ENCODE measurements at regions not wholly inside any gene's neighbourhood (a gene's known extent, or its start where the extent isn't known, plus 50 kb on each side); places are given as distances from the start of the nearest gene placed in this dataset.

- no peaks in the 10 kb centered on the region for H3K9me3 ChIP-seq
- H3K27ac ChIP-seq, result no peak overlapping the region
- intact Hi-C loops (cut with DNase I; ENCODE audit: low total_unique reads) (no loop called here), in situ Hi-C loops (cut with MboI; ENCODE audit: low sequenced_read_pairs in 4 of 4) (no loop called here)
- no peaks in the 10 kb centered on the region for H3K36me3 ChIP-seq
- H3K4me3 ChIP-seq, result no peak overlapping the region
- H3K4me1 ChIP-seq, result no peaks in the 10 kb centered on the region
- no peaks in the 10 kb centered on the region for H3K27me3 ChIP-seq
- DNase-seq (no peak), ATAC-seq (no peak)
- TF ChIP-seq CTCF (IDR thresholded peaks at IDR 0.05 in 4 of 5, conservative IDR thresholded peaks at IDR 0.05 in 1 of 5) (no peak), POLR2A (IDR thresholded peaks at IDR 0.05) (no peak)
Observed at GRCh38 chr3:66719796-66720356, 219.1 kb upstream of the LRIG1 start.

GRCh38 chr3:66720508-66720907, 219.7 kb upstream of the LRIG1 start:
- intact Hi-C loops (cut with DNase I; ENCODE audit: low total_unique reads) (no loop called here), in situ Hi-C loops (cut with MboI; ENCODE audit: low sequenced_read_pairs in 4 of 4) (no loop called here)
- ATAC-seq, result no peak
- no peak overlapping the region for H3K27ac ChIP-seq
- no peaks in the 10 kb centered on the region for H3K4me1 ChIP-seq
- TF ChIP-seq CTCF (IDR thresholded peaks at IDR 0.05 in 4 of 5, conservative IDR thresholded peaks at IDR 0.05 in 1 of 5), result no peak
- no peak for TF ChIP-seq POLR2A (IDR thresholded peaks at IDR 0.05)
- no peaks in the 10 kb centered on the region for H3K27me3 ChIP-seq
- no peaks in the 10 kb centered on the region for H3K36me3 ChIP-seq
- no peaks in the 10 kb centered on the region for H3K9me3 ChIP-seq
- DNase-seq, result no peak
- no peak overlapping the region for H3K4me3 ChIP-seq

GRCh38 chr3:66722675-66723074, 221.9 kb upstream of the LRIG1 start:
- no peak overlapping the region for H3K27ac ChIP-seq
- H3K27me3 ChIP-seq, result no peaks in the 10 kb centered on the region
- no peak for TF ChIP-seq POLR2A (IDR thresholded peaks at IDR 0.05)
- TF ChIP-seq CTCF (IDR thresholded peaks at IDR 0.05 in 4 of 5, conservative IDR thresholded peaks at IDR 0.05 in 1 of 5), result no peak
- no peak for ATAC-seq
- in situ Hi-C loops (cut with MboI; ENCODE audit: low sequenced_read_pairs in 4 of 4) (no loop called here), intact Hi-C loops (cut with DNase I; ENCODE audit: low total_unique reads) (no loop called here)
- H3K4me1 ChIP-seq, result no peaks in the 10 kb centered on the region
- H3K9me3 ChIP-seq, result no peaks in the 10 kb centered on the region
- DNase-seq, result no peak
- H3K4me3 ChIP-seq, result no peak overlapping the region
- H3K36me3 ChIP-seq, result no peaks in the 10 kb centered on the region

GRCh38 chr3:66723231-66723630, 222.4 kb upstream of the LRIG1 start:
- intact Hi-C loops (cut with DNase I; ENCODE audit: low total_unique reads) (no loop called here), in situ Hi-C loops (cut with MboI; ENCODE audit: low sequenced_read_pairs in 4 of 4) (no loop called here)
- H3K4me1 ChIP-seq, result no peaks in the 10 kb centered on the region
- TF ChIP-seq CTCF (IDR thresholded peaks at IDR 0.05 in 4 of 5, conservative IDR thresholded peaks at IDR 0.05 in 1 of 5), result no peak
- TF ChIP-seq POLR2A (IDR thresholded peaks at IDR 0.05), result no peak
- no peaks in the 10 kb centered on the region for H3K36me3 ChIP-seq
- no peak overlapping the region for H3K27ac ChIP-seq
- ATAC-seq (no peak), DNase-seq (no peak)
- H3K27me3 ChIP-seq, result no peaks in the 10 kb centered on the region
- H3K9me3 ChIP-seq, result no peaks in the 10 kb centered on the region
- no peak overlapping the region for H3K4me3 ChIP-seq

All from gastrocnemius medialis (tissue), 4 donors.